GM23338 (cell line): ENCODE measurements at regions not wholly inside any gene's neighbourhood (a gene's known extent, or its start where the extent isn't known, plus 50 kb on each side); places are given as distances from the start of the nearest gene placed in this dataset.

Experiments
- ATAC-seq: fragments of 200-7000 bp; cut with Tn5 transposase; 3 replicates; pipeline ENCODE4 v1.9.1; 2020
- DNase-seq: peaks from one replicate; pipeline ENCODE4 v3.0.0-alpha.2; 2015; ENCODE audit warnings: low spot score
- H2AFZ ChIP-seq: fragments of 200-600 bp; sonication (generic); 2 replicates; pipeline ENCODE4 v1.8.0; 2016; ENCODE audit warnings: antibody characterized with exemption, mild to moderate bottlenecking, moderate library complexity
- H3F3A ChIP-seq: fragments of 200-600 bp; sonication (generic); replicated peaks from 2 replicates; pipeline ENCODE4 v1.8.0; 2017; ENCODE audit warnings: antibody characterized with exemption, mixed run types, low read depth
- H3K27ac ChIP-seq: fragments of 200-600 bp; sonication (generic); 2 replicates; pipeline ENCODE4 v1.6.1; 2016; ENCODE audit warnings: low read depth
- H3K27me3 ChIP-seq: fragments of 200-600 bp; sonication (generic); 2 replicates; pipeline ENCODE4 v1.8.0; 2016; ENCODE audit warnings: mild to moderate bottlenecking, mixed run types, moderate library complexity; ENCODE audit not compliant: insufficient read depth
- H3K36me3 ChIP-seq: fragments of 200-600 bp; sonication (generic); 2 replicates; pipeline ENCODE4 v1.8.0; 2016; ENCODE audit warnings: mild to moderate bottlenecking; ENCODE audit not compliant: insufficient read depth
- H3K4me1 ChIP-seq: fragments of 200-600 bp; sonication (generic); 2 replicates; pipeline ENCODE4 v1.8.0; 2016; ENCODE audit warnings: mild to moderate bottlenecking, moderate library complexity; ENCODE audit not compliant: insufficient read depth
- H3K4me2 ChIP-seq: fragments of 200-600 bp; sonication (generic); 2 replicates; pipeline ENCODE4 v1.7.1; 2017; ENCODE audit warnings: mixed run types
- H3K4me3 ChIP-seq: fragments of 200-600 bp; sonication (generic); 2 replicates; pipeline ENCODE4 v1.6.1; 2016; ENCODE audit warnings: mixed run types
- H3K79me2 ChIP-seq: fragments of 200-600 bp; sonication (generic); replicated peaks from 2 replicates; pipeline ENCODE4 v1.8.0; 2017; ENCODE audit warnings: mild to moderate bottlenecking; ENCODE audit not compliant: insufficient read depth
- H3K9me2 ChIP-seq: fragments of 200-600 bp; sonication (generic); 2 replicates; pipeline ENCODE4 v1.8.0; 2017; ENCODE audit not compliant: insufficient read depth
- H4K20me1 ChIP-seq: fragments of 200-600 bp; sonication (generic); replicated peaks from 2 replicates; pipeline ENCODE4 v1.8.0; 2017; ENCODE audit warnings: mild to moderate bottlenecking; ENCODE audit not compliant: insufficient read depth
- H3K27ac Mint-ChIP-seq: 2 replicates; pipeline ENCODE4 v1.8.0; 2020; ENCODE audit warnings: inconsistent platforms, mild to moderate bottlenecking, moderate library complexity, mixed read lengths
- H3K27me3 Mint-ChIP-seq: 3 replicates; pipeline ENCODE4 v1.8.0; 2022; ENCODE audit warnings: low read depth, mild to moderate bottlenecking, moderate library complexity, mixed read lengths, inconsistent platforms; ENCODE audit not compliant: insufficient read depth, poor library complexity
- H3K36me3 Mint-ChIP-seq: 3 replicates; pipeline ENCODE4 v1.8.0; 2021; ENCODE audit warnings: low read depth, mild to moderate bottlenecking, inconsistent platforms, moderate library complexity, mixed read lengths
- H3K4me1 Mint-ChIP-seq: 3 replicates; pipeline ENCODE4 v1.8.0; 2020; ENCODE audit warnings: mild to moderate bottlenecking, inconsistent platforms, mixed read lengths
- H3K4me3 Mint-ChIP-seq: 3 replicates; pipeline ENCODE4 v1.8.0; 2021; ENCODE audit warnings: moderate library complexity, mild to moderate bottlenecking, inconsistent platforms, mixed read lengths
- H3K9me3 Mint-ChIP-seq: 3 replicates; pipeline ENCODE4 v1.8.0; 2020; ENCODE audit warnings: moderate library complexity, mild to moderate bottlenecking, inconsistent platforms, mixed read lengths
- CREB1 ChIP-seq: fragments of 250-450 bp; sonication (Bioruptor Pico); IDR thresholded peaks from 2 replicates; pipeline ENCODE4 v1.5.0; 2020; ENCODE audit warnings: low read depth, mild to moderate bottlenecking, moderate library complexity
- CTCF ChIP-seq, 2 experiments: fragments of 200-600 bp in 1 of 2; sonication (generic) in 1 of 2; conservative IDR thresholded peaks; 2 replicates each; pipeline versions ENCODE4 v1.5.1 to v1.6.1; 2016 to 2017; ENCODE audit warnings: antibody characterized with exemption in 2 of 2, low read depth in 2 of 2, mild to moderate bottlenecking in 2 of 2, moderate library complexity in 1 of 2
- EZH2phosphoT487 ChIP-seq: fragments of 200-600 bp; sonication (generic); IDR thresholded peaks from one replicate; pipeline ENCODE4 v1.8.1; 2018; ENCODE audit warnings: antibody characterized with exemption; ENCODE audit not compliant: unreplicated experiment
- NANOG ChIP-seq: IDR thresholded peaks from 2 replicates; pipeline ENCODE4 v1.6.1; 2016; ENCODE audit warnings: antibody characterized with exemption, borderline replicate concordance
- TF ChIP-seq, protein P1 (sequence below): IDR thresholded peaks from one replicate; pipeline ENCODE4 v1.6.1; 2018; ENCODE audit warnings: antibody characterized with exemption; ENCODE audit not compliant: unreplicated experiment
- TF ChIP-seq, protein P2 (sequence below): IDR thresholded peaks from 2 replicates; pipeline ENCODE4 v1.6.1; 2016; ENCODE audit warnings: antibody characterized with exemption

GRCh38 chr14:38663382-38663781, 407.5 kb upstream of the CLEC14A start:
- peaks cover 3% of the 10 kb centered on the region for H3K27me3 Mint-ChIP-seq
- no peak overlapping the region for H3K27ac ChIP-seq
- H4K20me1 ChIP-seq: no peaks in the 10 kb centered on the region
- H3K36me3 ChIP-seq: no peaks in the 10 kb centered on the region
- H3K4me1 Mint-ChIP-seq: no peaks in the 10 kb centered on the region
- H3K79me2 ChIP-seq: no peaks in the 10 kb centered on the region
- DNase-seq (no peak), ATAC-seq (no peak)
- no peak overlapping the region for H3K4me3 Mint-ChIP-seq
- H3K9me2 ChIP-seq: no peaks in the 10 kb centered on the region
- no peaks in the 10 kb centered on the region for H3K4me1 ChIP-seq
- H2AFZ ChIP-seq: no peak overlapping the region
- H3K4me3 ChIP-seq: no peak overlapping the region
- H3K4me2 ChIP-seq: no peak overlapping the region
- H3K9me3 Mint-ChIP-seq: no peaks in the 10 kb centered on the region
- TF ChIP-seq CREB1 (CRISPR knock-in tag): no peak
- TF ChIP-seq NANOG: no peak
- TF ChIP-seq, protein P1, sequence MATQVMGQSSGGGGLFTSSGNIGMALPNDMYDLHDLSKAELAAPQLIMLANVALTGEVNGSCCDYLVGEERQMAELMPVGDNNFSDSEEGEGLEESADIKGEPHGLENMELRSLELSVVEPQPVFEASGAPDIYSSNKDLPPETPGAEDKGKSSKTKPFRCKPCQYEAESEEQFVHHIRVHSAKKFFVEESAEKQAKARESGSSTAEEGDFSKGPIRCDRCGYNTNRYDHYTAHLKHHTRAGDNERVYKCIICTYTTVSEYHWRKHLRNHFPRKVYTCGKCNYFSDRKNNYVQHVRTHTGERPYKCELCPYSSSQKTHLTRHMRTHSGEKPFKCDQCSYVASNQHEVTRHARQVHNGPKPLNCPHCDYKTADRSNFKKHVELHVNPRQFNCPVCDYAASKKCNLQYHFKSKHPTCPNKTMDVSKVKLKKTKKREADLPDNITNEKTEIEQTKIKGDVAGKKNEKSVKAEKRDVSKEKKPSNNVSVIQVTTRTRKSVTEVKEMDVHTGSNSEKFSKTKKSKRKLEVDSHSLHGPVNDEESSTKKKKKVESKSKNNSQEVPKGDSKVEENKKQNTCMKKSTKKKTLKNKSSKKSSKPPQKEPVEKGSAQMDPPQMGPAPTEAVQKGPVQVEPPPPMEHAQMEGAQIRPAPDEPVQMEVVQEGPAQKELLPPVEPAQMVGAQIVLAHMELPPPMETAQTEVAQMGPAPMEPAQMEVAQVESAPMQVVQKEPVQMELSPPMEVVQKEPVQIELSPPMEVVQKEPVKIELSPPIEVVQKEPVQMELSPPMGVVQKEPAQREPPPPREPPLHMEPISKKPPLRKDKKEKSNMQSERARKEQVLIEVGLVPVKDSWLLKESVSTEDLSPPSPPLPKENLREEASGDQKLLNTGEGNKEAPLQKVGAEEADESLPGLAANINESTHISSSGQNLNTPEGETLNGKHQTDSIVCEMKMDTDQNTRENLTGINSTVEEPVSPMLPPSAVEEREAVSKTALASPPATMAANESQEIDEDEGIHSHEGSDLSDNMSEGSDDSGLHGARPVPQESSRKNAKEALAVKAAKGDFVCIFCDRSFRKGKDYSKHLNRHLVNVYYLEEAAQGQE: no peak
- TF ChIP-seq, protein P2, sequence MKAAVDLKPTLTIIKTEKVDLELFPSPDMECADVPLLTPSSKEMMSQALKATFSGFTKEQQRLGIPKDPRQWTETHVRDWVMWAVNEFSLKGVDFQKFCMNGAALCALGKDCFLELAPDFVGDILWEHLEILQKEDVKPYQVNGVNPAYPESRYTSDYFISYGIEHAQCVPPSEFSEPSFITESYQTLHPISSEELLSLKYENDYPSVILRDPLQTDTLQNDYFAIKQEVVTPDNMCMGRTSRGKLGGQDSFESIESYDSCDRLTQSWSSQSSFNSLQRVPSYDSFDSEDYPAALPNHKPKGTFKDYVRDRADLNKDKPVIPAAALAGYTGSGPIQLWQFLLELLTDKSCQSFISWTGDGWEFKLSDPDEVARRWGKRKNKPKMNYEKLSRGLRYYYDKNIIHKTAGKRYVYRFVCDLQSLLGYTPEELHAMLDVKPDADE: no peak
- H3K36me3 Mint-ChIP-seq: no peaks in the 10 kb centered on the region
- no peaks in the 10 kb centered on the region for H3F3A ChIP-seq
- H3K27ac Mint-ChIP-seq: no peak overlapping the region
- no peaks in the 10 kb centered on the region for H3K27me3 ChIP-seq

- Mint-ChIP-seq H3K4me3 (no peak overlapping the region), H3K36me3 (no peaks in the 10 kb centered on the region), H3K27ac (no peak overlapping the region), H3K4me1 (no peaks in the 10 kb centered on the region), H3K9me3 (no peaks in the 10 kb centered on the region), H3K27me3 (peaks cover 3% of the 10 kb centered on the region)
- Histone ChIP-seq H3K9me2 (no peaks in the 10 kb centered on the region), H3K79me2 (no peaks in the 10 kb centered on the region), H3K27me3 (no peaks in the 10 kb centered on the region), H3K4me3 (no peak overlapping the region), H3K4me2 (no peak overlapping the region), H3K4me1 (no peaks in the 10 kb centered on the region), H2AFZ (no peak overlapping the region; the same call in 1 of the 2 replicates), H4K20me1 (no peaks in the 10 kb centered on the region), H3K27ac (no peak overlapping the region), H3F3A (no peaks in the 10 kb centered on the region), H3K36me3 (no peaks in the 10 kb centered on the region)
- peak; percentile 28; the same call in 1 of the 3 replicates for ATAC-seq
- TF ChIP-seq EZH2phosphoT487: no peak
- 0 out of 4 replicates have a peak, but pooled peaks of 1 of the 2 experiments have one; percentile 9 for TF ChIP-seq CTCF (conservative IDR thresholded peaks at IDR 0.05; ENCODE audit: low read depth in 2 of 2)
- no peak for DNase-seq
Measured at GRCh38 chr14:38662781-38663180, 406.9 kb upstream of the CLEC14A start.
